Activated naive CD8-positive, alpha-beta T cell treated with anti-CD3 and anti-CD28 coated beads, Interleukin-2, amount 50 U/mL, for 16 hours (primary cell): ENCODE measurements at regions not wholly inside any gene's neighbourhood (a gene's known extent, or its start where the extent isn't known, plus 50 kb on each side); places are given as distances from the start of the nearest gene placed in this dataset.

Experiments used
- DNase-seq: peaks from one replicate; pipeline ENCODE4 v3.0.0-alpha.2; 2020; ENCODE audit warnings: low read depth, low spot score

DNA sequence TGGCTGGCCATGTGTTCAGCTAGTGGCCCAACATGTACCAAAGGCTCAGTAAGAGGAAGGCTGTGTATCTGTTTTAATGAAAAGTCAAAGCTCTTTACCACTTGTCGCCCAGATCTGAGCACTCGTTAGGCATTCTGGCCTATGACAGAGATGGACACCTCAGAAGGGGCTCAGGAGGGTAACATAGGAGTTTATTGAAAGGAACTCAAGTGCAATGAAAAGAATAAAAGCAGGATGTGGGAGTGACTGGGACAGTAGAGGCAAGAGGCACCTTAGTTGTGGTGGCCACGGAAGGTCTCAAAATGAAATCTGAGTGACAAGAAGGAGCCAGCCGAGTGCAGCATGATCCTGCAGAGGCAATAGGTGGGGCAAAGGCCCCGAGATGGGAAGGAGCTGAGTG lies 309.7 kb downstream of the MN1 start:
- no peak for DNase-seq

DNA sequence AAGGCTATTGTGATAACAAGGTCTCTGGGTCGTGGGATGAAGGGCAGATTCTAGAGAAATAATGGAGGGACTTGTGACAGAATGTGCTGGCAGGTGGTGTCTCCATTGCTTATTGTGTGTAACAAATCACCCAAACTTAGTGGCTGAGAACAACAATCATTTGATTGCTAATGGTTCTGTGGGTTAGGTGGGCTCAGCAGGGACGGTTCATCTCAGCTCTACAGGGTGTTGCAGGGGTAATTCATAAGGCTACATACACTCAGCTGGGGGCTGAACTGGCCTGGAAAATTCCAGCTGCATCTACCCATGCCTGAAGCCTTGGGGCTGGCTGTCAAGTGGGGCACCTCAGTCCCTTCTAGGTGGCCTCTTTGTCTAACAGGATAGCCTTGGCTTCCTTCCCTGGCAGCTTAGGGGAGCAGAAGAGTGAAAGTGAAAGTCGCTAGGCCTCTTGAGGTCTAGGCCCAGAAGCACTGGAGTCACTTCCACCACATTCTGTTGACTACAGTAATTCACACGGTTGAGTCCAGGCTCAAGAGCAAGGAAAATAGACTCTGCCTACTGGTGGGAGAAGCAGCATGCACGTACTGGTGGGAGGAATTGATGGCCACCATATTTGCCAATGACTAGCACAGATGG lies 308.9 kb downstream of the MN1 start:
- no peak for DNase-seq

DNA sequence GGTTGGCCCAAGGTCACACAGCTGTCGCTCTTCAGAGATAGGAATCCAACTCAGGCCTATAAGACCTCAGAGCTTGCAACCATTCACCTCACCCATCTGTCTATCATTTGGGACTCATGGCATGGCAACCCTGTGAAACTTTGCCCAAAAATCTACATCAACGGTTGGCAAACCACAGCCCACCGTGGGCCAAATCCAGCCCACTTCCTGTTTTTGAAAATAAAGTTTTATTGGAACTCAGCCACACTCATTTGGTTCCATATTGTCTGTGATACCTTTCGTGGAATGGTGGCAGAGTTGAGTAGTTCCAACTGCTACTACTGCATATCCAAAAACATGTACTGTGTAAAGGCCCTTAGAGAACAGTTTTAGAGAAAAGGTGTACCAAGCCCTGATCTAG lies 307.8 kb downstream of the MN1 start:
- no peak for DNase-seq

DNA sequence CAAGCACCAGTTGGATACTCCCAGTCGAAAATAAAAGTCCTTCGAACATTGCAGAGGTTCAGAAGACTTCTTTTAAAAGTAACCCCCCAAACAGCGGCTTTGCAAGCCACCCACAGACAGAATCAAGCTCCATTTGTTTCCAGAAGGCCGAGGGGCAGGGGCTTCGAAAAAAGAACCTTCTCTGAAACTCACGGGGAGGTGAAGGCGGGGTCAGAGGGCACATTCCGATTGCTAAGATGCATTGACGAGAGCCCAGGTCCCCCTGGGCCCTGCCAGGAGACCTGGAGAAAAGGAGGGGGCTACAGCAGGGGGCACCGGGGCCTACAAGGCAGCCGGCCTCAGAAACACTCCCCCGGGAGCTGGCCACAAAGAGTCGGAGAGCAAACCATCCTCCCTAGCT lies 306.8 kb downstream of the MN1 start:
- DNase-seq, result no peak

DNA sequence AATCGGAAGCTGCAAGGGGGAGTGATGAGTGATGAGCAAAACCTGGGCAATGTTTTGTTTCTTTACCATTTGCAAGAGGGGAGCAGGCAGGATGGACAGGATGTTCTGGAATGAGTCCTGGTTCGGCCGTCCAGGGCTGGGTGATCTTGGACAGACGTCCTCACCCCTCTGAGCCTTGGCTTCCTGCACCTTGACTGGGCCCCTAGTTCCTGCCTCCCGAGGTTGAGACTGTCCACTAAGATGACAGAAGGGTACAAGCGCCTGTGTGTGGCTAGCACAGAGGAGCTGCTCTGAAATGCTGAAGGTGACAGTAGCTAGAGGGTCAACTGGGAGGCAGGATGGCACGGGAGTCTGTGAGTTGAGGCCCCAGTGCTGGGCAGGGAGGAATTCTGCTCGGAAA lies 306.2 kb downstream of the MN1 start:
- no peak for DNase-seq

DNA sequence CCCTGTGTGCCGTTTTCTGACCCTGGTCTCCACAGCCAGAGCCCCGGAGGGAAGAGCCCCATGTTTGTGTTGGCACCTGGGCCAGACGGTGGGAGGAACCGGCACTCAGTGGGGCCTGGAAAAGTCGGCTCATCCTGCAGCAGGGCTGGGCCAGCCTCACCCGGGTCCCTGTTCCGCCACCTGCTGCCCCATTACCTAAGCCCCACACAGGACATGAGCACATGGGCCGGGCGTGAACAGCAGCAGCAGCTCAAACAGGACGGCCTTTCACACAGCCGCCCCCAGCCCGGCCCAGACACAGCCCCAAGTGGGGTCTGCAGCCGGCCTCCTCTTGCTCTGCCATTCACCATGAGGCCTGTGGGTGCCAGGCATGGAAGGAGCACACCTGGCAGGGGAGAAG lies 302.4 kb downstream of the MN1 start:
- DNase-seq, result no peak

DNA sequence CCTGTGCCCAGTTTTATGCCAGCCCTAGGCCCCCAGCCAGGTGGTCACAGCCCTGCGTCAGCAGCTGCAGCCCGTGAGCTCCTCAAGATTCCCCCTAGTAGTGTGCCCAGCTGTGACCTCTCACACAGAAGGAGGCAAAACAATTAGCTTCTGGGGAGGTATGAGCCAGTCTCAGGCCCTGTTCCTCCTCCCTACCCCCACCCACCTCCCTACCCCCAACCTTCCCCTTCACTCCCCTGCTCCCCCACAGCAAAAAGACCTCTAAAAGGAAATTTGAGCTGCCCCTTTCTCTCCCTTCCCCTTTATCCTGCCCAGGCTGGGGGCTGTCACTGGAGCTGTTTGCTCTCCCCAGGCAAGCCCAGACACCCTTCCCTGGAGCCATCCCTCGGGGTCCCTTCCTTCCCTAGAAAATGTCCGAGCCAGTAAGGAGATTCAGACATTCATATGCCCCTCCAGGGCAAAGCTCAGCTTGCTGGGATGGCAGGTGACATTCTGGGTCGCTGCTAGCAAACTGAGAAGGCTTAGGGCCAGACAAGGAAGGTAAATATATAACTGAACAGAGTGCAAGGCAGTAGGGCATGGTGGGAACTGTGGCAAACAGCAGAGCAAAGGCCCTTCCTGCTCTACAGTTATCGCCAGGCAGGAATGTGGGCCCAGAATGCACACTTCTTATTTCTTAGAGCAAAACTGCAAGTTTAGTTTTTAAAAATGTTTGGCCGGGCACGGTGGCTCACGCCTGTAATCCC lies 300.2 kb downstream of the MN1 start:
- DNase-seq, result no peak

DNA sequence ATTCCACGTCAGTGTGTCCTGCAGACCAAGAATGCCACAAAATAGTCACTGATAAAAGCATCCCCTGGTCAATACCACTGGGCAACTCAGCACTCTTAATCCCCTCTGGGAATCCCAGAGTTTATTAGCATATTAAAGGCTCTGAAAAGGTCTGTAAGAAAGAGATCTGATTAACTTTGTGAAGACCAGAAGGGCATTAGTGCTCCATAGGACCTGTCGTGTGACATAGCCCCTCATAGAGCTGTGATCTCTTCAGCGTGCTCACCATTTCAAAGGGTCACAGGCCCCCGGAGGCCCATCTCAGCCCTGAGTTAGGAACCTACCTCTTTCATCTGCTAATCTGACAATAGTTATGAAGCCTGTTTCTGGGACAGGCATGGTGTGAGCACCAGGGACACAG lies 299.2 kb downstream of the MN1 start:
- no peak for DNase-seq

DNA sequence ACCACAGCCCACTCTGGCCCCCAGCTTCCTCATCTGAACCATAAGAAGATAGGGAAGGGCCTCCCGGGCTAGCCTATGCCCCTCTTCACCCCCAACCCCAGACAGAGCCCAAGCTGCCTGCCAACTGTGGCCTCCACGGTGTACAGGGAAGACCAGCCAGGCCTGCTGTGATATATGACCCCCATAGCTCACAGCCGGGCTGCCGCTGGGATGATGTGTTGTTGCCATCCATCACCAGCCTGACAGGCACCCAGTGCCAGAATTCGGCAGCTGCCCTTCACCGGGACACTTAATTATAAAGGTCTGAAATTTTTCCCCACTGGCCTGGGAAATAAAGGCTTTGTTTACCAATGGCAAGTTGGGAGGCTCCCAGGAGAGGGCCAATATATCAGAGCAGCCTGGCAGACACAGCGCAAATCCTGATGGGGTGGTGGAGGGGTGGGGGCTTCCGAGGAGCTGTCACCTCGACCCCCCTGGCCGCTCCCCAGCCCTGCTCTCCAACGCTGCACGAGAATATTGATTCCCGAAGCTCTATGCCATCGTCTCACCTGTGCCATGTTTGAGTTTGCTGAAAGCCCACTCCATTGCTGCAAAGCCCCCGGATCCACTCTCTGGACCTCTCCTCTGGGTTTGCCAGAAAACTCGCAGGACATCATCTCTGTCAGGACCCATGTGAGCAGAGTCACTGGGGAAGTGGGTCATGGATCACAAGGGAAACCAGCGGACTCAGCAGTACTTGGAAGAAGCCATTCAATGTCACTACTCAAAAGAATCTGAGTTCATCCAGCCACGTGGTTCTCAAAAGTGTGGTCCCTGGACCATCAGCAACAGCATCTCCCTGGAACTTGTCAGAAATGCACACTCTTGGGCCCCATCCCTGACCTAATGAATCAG lies 296.9 kb downstream of the MN1 start:
- no peak for DNase-seq

DNA sequence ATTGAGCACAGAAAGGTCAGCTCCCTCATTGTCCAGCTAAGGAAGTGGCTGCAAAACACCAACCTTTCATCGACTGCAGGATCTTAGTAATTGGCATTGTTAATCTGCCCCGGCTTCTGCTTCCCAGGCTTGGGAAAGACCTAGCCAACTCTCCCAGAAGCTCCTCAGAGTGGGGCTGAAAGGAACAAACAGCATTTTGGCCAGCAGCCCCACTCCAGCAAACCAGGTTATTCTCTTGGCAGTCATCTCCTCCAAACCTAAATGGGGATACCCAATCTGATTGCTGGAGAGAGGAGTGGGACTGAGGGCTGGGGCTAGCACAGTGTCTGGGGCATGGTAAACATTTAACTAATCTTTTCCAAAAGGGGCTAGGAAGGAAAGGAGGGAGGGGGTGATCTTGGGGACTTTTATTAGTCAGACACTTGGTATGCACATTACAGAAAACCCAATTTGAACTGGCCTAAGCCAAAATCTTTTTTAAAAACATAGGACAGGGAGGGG lies 294.4 kb downstream of the MN1 start:
- no peak for DNase-seq

DNA sequence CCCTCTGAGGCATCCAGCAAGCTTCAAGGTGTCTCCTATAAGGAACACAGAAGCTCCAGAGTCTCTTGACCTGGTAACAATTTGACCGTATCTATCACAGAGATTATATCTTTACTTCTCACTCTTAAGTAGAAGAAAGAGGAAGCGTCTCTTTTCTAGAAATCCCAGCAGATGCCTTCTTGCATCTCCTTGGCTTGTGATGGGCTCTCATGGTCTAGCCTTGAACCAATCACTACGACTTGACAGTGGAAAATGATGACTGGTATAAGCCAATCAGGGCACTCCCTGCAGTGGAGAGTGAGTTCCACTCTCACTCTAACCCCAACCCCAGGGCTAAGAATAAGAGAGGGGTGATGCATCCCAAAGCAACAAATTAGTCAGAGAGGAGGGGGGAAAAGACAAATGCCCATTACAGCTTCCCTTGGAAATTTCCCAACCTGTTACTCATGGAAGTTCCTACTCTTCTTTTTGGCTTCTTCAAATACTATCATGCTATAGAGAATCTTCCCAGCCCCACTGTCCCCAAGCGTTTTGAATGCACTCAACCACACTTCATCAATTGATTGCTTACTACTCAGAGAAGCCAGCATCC lies 293.5 kb downstream of the MN1 start:
- no peak for DNase-seq

DNA sequence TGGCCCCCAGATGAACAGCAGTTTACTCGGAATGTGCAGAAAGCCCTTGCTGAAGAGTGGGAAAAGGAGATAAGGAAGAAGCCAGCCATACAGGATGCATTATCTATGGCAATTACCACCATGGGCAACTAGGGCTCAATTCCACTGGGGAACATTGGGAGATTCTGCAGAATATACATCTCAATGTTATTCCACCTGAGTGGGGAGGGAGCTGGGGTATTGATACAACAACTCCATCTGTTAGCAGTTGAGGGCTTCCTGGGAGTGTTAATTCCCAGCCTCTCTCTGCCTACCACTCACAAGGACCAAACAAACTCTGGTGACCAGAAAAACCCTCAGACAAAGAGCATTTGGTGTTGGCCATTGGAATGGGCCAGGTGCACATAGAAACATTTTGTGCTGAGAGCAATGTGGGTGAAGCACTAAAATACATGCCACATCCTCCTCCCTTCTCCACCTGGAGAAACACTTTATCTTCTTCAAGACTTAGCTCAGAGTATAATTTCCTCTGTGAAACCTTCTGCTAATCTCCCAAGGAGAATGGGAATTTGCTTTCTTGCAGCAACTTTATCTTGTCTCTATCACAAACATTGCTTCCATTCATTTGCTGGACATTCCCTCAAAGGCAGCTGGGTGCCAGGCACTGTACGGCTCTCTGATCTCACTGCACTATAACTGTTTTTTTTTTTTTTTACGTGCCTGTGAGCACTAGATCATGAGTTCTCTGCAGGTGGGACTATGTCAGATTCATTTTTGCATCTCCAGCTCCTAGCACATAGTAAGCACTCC lies 292.2 kb downstream of the MN1 start:
- no peak for DNase-seq

DNA sequence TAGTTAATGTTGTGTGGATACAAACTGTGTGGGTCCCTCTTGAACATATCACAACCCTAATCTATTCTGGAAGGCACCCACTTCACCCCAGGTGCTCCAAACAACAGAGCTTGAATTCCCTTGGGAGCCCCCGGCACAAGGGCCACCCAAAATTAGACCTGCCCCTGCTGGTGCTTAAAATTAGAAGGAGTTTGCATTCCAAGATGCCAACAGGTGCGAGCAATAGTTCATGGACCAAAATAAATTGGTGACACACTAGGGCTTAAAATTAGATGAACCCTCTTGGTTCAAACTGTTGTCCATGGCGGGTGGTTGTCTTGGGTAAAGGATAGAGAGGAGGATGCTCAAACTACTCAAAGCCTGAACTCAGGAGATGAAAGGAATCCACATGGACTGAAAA lies 291.5 kb downstream of the MN1 start:
- DNase-seq, result no peak

DNA sequence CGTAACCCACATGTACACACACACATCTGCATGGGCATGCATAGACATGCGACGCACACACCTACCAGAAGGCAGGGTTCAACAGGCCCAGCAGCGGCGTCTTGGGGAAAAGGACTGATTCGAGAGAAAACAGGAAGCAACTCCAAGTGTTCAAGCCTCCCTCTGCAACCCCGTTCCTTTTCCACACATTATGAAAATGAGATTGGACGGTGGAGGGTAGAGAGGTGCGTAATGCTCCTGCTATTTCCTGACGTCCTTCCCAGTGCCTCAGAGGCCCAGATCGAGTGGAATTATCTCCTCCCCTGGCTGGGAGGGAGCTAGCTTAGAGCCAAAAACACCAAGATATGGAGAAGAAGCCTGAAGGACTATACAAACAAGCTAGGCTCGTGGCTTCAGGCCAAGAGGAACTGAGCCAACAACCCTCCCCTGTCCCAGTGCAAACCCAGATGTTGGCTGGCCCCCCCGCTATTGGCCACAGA lies 289.2 kb downstream of the MN1 start:
- no peak for DNase-seq

DNA sequence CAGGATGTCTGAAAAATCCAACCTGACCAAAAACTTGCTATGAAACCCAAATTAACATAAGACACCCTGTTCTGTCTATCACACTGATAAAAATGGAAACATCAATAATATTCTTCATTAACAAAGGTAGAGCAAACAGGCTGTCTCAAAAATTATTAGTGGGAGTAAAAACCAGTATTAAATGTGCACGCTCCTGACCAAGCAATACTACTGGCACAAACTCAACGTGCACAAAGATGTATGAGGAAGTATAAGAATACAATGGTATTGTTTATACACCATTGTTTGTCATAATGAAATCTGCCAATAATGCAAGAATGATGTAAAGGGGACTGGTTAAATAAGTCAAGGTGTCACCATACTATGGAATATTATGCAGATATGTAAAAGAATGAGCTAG lies 288.5 kb downstream of the MN1 start:
- no peak for DNase-seq

DNA sequence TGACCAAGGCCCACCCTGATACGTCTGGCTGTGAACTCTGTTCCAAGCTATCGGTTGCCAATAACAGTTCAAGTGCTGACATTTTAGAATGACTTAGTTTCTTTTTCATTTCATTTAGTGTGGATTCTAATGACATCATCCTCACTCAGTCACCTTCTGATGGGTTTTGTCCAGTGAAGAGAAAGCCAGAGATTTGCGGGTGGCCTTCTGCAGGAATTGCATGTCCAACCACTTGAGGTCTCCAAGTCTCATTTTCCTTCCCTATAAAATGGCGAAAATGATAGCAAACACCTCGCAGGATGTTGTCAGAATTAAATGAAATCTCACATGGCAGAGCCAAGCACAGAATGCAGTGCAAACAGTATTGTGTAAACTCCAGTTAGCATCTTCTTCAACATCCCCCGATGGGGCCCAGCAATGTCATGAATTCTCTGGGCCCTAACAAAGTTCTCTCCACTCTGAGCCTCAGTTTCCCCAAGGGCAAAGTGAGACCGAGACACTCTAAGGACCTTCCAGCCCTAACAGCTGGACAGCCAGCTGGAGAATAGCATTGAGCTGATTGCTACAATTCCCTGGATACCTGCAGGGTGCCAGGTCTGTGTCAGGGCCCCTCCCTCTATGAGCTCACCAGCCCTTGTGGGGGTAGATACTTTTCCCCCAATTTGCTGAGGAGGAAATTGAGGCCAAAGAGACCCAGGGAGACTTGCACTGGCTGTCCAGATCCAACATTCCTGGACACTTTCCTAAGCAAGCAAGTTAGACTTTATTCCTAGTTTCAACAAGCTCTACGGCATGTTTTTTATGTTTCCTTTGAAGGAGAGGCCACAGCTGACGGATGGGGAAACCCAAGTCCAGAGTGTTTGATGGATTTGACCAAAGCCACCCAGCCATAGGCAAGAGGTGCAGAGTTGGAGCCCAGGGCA lies 286.7 kb downstream of the MN1 start:
- DNase-seq, result no peak

DNA sequence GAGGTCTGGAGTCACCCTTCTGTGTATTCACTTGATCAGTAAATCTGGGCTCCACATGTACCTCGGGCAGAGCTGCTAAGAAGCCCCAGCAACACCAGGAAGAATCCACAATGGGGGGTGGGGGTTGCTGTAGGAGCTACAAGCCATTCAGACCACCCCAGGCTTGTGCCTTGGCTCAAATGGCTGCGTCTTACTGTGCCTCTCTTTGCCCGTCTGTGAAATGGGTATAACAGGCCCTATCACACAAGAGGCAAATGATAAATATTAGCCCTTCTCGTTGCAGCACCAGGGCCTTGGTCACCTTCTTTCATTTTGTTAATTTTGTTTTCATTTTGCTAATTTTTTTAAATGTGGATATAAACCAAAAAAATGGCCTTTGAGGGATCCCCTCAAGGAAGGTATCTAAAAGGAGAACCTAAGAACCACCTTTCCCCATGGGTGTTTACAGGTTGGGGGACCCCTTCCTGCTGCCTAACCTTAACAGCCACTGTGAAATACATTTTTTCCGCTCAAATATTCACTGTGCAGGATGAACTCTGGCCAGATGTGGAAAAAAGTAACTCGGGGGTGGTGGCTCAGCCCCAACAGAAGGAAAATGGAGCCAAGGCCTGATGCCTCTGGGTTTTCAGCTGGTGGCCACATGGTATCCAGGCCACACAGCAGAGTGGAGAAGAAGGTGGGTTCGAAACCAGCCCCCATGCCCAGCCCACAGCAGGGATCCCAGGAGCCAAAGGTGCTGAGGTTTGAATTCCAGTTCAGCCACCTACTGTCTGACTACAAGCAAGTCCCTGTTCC lies 284.0 kb downstream of the MN1 start:
- DNase-seq, result no peak

DNA sequence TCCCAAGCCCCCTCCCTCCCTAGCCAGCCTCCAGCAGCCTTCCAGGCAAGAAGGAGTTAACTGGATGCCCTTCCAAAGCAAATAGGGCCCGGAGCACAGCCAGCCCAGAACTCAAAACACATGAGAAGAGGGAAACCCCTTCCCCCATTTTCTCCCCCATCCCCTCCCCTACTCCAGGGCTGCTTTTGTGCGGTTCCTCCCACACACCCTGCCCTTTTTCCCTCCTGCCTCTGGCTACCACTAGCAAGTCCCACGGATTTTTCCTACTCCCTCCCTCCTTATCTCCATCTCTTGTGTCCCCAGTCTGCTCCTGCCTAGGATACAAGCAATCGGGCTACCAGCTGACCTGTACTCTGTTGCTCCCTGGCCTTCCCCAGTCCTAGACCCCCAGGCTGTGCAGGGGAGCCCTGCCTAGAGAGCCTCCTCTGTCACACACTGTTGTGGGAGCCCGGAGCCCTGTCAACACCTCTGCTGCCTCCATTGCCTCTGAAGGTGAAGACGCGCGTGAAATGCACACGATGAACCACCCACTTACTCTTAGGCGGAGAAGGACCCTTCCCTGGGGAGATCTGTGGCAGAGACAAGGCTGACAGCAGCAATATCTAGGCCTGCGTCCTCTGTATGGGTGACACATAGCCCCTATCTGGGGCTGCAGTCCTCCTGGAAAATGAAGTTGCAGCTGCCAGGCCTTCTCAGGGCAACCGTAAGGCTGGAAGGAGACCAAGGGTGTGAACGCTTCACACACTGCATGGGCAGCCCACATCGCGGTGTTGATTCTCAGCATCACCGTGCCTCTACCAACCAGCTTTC lies 282.8 kb downstream of the MN1 start:
- DNase-seq, result no peak
